Thyroid gland (tissue), 4 donors: ENCODE measurements at regions not wholly inside any gene's neighbourhood (a gene's known extent, or its start where the extent isn't known, plus 50 kb on each side); places are given as distances from the start of the nearest gene placed in this dataset.

Experiments used
- DNase-seq, 2 donors: peaks; one replicate each; pipeline ENCODE4 v3.0.0-alpha.2; 2019
- H3K27ac ChIP-seq, 3 donors: fragments of 200-600 bp; sonication (generic); 1 replicate in 2 of 3; 2 replicates in 1 of 3; pipeline ENCODE4 v1.5.1; 2016 to 2019; ENCODE audit warnings: mild to moderate bottlenecking in 1 of 3, moderate library complexity in 1 of 3
- H3K27me3 ChIP-seq: fragments of 200-600 bp; sonication (generic); one replicate; pipeline ENCODE4 v1.5.1; 2019
- H3K36me3 ChIP-seq, 2 donors: fragments of 200-600 bp; sonication (generic); one replicate each; pipeline ENCODE4 v1.5.1; 2016 to 2019
- H3K4me1 ChIP-seq, 2 donors: fragments of 200-600 bp; sonication (generic); one replicate each; pipeline ENCODE4 v1.5.1; 2017 to 2019
- H3K4me3 ChIP-seq, 3 donors: fragments of 200-600 bp; sonication (generic); replicated peaks in 1 of 3; 1 replicate in 2 of 3; 2 replicates in 1 of 3; pipeline ENCODE4 v1.5.1; 2016; ENCODE audit warnings: mild to moderate bottlenecking in 1 of 3
- H3K9me3 ChIP-seq: fragments of 200-600 bp; sonication (generic); one replicate; pipeline ENCODE4 v1.5.1; 2017
- POLR2A ChIP-seq, 2 donors: fragments of 450-650 bp; IDR thresholded peaks; one replicate each; pipeline ENCODE4 v1.6.1; 2017; ENCODE audit warnings: antibody characterized with exemption in 2 of 2, mild to moderate bottlenecking in 2 of 2, moderate library complexity in 1 of 2
- WGBS, 2 donors: methylation state at CpG; one replicate each; pipeline ENCODE4 v1.1.5; 2017; 5-methylcytosine and 5-hydroxymethylcytosine counted together
- intact Hi-C: fragments of 100-400 bp; cut with DNase I; formaldehyde crosslinking; loops from one replicate; pipeline ENCODE4 v1.15.1; 2023
- TF ChIP-seq, protein P1 (sequence below), 6 experiments: fragments of 200-600 bp in 3 of 6; fragments of 450-650 bp in 3 of 6; sonication (generic) in 3 of 6; IDR thresholded peaks; one replicate each; pipeline ENCODE4 v1.5.1; 2016 to 2019; ENCODE audit warnings: antibody characterized with exemption in 6 of 6, mild to moderate bottlenecking in 2 of 6, inconsistent platforms in 1 of 6, moderate library complexity in 1 of 6

DNA sequence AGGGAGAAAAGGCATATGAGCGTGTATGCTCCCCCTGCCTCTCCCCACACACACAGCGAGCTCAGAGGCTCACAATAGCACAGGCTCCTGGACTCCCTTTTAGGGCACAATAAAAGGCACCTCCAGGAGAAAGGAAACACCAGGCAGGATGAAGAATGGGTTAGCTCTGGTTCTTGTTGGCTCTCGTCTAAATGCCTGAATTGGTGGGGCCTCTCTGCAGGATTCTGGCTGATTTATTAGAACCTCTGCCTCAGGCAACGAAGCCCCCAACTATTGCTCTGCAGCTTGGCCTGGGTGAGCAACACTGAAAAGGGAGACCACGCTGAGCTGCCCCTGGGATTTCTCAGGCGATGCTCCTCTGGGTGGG lies 590.9 kb upstream of the PLXNA2 start:
- H3K4me1 ChIP-seq = no peaks in the 10 kb centered on the region
- no peaks in the 10 kb centered on the region for H3K27me3 ChIP-seq
- no peaks in the 10 kb centered on the region for H3K9me3 ChIP-seq
- no peak for DNase-seq
- no peak overlapping the region for H3K4me3 ChIP-seq
- intact Hi-C loops = no loop called here
- WGBS, 2 donors = 69 to 81% methylated on average over 6 of the region's 6 CpGs
- no peak overlapping the region for H3K27ac ChIP-seq
- no peaks in the 10 kb centered on the region for H3K36me3 ChIP-seq
- TF ChIP-seq, protein P1, sequence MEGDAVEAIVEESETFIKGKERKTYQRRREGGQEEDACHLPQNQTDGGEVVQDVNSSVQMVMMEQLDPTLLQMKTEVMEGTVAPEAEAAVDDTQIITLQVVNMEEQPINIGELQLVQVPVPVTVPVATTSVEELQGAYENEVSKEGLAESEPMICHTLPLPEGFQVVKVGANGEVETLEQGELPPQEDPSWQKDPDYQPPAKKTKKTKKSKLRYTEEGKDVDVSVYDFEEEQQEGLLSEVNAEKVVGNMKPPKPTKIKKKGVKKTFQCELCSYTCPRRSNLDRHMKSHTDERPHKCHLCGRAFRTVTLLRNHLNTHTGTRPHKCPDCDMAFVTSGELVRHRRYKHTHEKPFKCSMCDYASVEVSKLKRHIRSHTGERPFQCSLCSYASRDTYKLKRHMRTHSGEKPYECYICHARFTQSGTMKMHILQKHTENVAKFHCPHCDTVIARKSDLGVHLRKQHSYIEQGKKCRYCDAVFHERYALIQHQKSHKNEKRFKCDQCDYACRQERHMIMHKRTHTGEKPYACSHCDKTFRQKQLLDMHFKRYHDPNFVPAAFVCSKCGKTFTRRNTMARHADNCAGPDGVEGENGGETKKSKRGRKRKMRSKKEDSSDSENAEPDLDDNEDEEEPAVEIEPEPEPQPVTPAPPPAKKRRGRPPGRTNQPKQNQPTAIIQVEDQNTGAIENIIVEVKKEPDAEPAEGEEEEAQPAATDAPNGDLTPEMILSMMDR (IDR thresholded peaks at IDR 0.05) = no peak
- TF ChIP-seq POLR2A (IDR thresholded peaks at IDR 0.05) = no peak

DNA sequence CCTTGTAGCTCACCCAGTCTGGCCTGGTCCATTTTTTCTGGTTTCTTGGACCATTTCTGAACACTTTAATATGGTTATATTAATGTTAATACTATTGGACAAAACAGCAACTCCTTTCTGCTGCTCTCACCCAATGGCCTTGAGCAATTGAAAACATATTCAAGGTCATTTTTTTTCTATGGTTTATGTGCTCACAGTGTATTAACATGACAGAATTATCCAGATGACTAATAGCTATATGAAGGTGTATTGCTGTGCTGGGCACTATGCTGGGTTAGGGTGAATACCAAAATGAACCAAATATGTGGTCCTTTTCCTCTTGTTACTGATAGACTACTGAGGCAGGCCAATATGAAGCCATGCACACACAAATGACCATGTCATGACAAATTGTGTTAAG lies 591.6 kb upstream of the PLXNA2 start:
- intact Hi-C loops = no loop called here
- no peaks in the 10 kb centered on the region for H3K9me3 ChIP-seq
- H3K27me3 ChIP-seq = no peaks in the 10 kb centered on the region
- H3K4me3 ChIP-seq = no peak overlapping the region
- TF ChIP-seq POLR2A (IDR thresholded peaks at IDR 0.05) = no peak
- TF ChIP-seq, protein P1 (IDR thresholded peaks at IDR 0.05) = no peak
- H3K4me1 ChIP-seq = no peaks in the 10 kb centered on the region
- no peak for DNase-seq
- no peaks in the 10 kb centered on the region for H3K36me3 ChIP-seq
- H3K27ac ChIP-seq = no peak overlapping the region

DNA sequence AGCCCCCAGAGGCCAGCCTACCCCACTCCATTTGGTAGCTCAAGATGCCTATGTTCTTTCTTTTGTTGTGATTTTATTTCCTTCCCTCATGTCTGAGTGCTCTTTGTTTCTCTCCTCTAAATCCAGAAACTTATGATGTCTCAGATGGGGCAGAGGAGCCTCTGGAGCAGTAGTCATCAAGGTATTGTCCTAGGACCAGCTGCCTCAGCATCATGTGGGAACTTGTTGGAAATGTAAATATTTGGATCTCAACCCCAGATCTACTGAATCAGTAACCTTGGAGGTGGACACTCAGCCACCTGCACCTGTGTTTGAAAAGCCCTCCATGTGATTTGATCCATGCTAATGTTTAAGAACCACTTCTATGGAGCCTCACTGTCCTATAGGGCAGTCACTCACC lies 593.1 kb upstream of the PLXNA2 start:
- TF ChIP-seq, protein P1 (IDR thresholded peaks at IDR 0.05) = no peak
- TF ChIP-seq POLR2A (IDR thresholded peaks at IDR 0.05) = no peak
- H3K27me3 ChIP-seq = no peaks in the 10 kb centered on the region
- H3K4me1 ChIP-seq = no peaks in the 10 kb centered on the region
- no peak for DNase-seq
- no peaks in the 10 kb centered on the region for H3K9me3 ChIP-seq
- intact Hi-C loops = no loop called here
- H3K4me3 ChIP-seq = no peak overlapping the region
- no peak overlapping the region for H3K27ac ChIP-seq
- H3K36me3 ChIP-seq = no peaks in the 10 kb centered on the region

DNA sequence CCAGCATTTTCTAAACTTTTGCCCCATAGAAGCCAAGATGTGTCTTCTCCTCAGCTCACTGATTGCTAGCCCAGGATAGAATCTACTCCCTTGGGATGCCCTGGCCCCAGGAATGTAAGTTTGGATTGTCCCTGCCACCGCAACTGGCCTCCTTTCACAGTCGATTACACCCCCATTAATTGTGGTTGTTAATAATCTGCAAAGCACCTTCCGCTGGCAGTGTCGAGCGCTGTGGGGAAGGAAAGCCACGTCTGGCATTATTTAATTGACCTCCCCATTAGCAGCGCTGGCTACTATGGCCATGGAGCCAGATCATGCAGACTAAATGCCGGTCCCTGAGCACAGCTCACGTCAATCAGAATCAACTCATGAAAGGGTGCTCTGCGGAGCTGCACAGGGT lies 597.3 kb upstream of the PLXNA2 start:
- WGBS, 2 donors = 87 to 88% methylated on average over 10 of the region's 10 CpGs
- H3K36me3 ChIP-seq = no peaks in the 10 kb centered on the region
- H3K27ac ChIP-seq = no peak overlapping the region
- H3K4me1 ChIP-seq = no peaks in the 10 kb centered on the region
- intact Hi-C loops = no loop called here
- TF ChIP-seq POLR2A (IDR thresholded peaks at IDR 0.05) = no peak
- TF ChIP-seq, protein P1 (IDR thresholded peaks at IDR 0.05) = no peak
- H3K9me3 ChIP-seq = no peaks in the 10 kb centered on the region
- H3K27me3 ChIP-seq = no peaks in the 10 kb centered on the region
- no peak for DNase-seq
- no peak overlapping the region for H3K4me3 ChIP-seq

DNA sequence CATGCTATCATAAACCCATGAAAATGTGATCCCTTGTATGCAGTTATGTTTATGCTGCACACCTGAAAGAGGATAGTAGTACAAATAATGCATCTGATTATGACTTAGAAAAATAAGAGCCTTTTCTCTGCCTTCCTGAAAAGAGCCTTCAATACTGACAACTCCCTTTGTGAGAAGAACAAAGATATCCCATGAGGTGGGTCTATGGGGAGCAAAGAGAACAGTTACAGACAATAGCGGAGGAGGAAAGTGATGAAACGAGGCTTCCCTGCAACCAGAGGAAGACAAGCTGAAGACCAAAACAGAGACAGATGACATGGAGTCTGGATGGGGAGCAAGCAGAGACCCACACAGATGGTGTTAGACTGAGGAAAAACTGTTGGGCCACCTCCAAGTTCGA lies 598.3 kb upstream of the PLXNA2 start:
- no peak overlapping the region for H3K4me3 ChIP-seq
- no peaks in the 10 kb centered on the region for H3K4me1 ChIP-seq
- H3K36me3 ChIP-seq = no peaks in the 10 kb centered on the region
- intact Hi-C loops = no loop called here
- H3K9me3 ChIP-seq = no peaks in the 10 kb centered on the region
- H3K27ac ChIP-seq = no peak overlapping the region
- H3K27me3 ChIP-seq = no peaks in the 10 kb centered on the region
- no peak for TF ChIP-seq POLR2A (IDR thresholded peaks at IDR 0.05)
- TF ChIP-seq, protein P1 (IDR thresholded peaks at IDR 0.05) = no peak
- no peak for DNase-seq
- WGBS, 2 donors = 89 to 91% methylated on average over 3 of the region's 3 CpGs
